Body of pancreas (tissue), 4 donors: ENCODE measurements at regions not wholly inside any gene's neighbourhood (a gene's known extent, or its start where the extent isn't known, plus 50 kb on each side); places are given as distances from the start of the nearest gene placed in this dataset.
"Not testable (repeated sequence)": the region's sequence is repeated elsewhere in the genome, so short reads cannot be mapped to it uniquely, and the experiment has no call there.

Experiments
- ATAC-seq: fragments of 150-250 bp; one replicate; pipeline ENCODE4 v1.9.1; 2016
- DNase-seq, 4 donors: peaks; one replicate each; pipeline ENCODE4 v3.0.0-alpha.2; 2019
- H3K27ac ChIP-seq, 4 donors: fragments of 200-600 bp; sonication (generic); 1 replicate in 3 of 4; 2 replicates in 1 of 4; pipeline versions ENCODE4 v1.5.1 to v1.6.1; 2016 to 2019; ENCODE audit warnings: mild to moderate bottlenecking in 1 of 4, mixed read lengths in 1 of 4, moderate library complexity in 1 of 4
- H3K27me3 ChIP-seq, 2 donors: fragments of 200-600 bp; sonication (generic); one replicate each; pipeline ENCODE4 v1.6.0; 2016; ENCODE audit warnings: mild to moderate bottlenecking in 1 of 2
- H3K36me3 ChIP-seq, 2 donors: fragments of 200-600 bp; sonication (generic); replicated peaks in 1 of 2; 2 replicates each; pipeline ENCODE4 v1.5.1; 2016; ENCODE audit warnings: low read depth in 2 of 2; ENCODE audit not compliant: insufficient read depth in 1 of 2
- H3K4me1 ChIP-seq: fragments of 200-600 bp; sonication (generic); one replicate; pipeline ENCODE4 v1.6.0; 2016
- H3K4me3 ChIP-seq, 2 donors: fragments of 200-600 bp; sonication (generic); 1 replicate in 1 of 2; 2 replicates in 1 of 2; pipeline ENCODE4 v1.5.1; 2016 to 2019
- H3K9me3 ChIP-seq, 3 donors: fragments of 200-600 bp; sonication (generic); 1 replicate in 2 of 3; 2 replicates in 1 of 3; pipeline ENCODE4 v1.5.1; 2016
- CTCF ChIP-seq, 7 experiments: fragments of 450-650 bp in 4 of 7; fragments of 200-600 bp in 3 of 7; sonication (generic) in 3 of 7; IDR thresholded peaks; one replicate each; pipeline ENCODE4 v1.5.1; 2016 to 2019; ENCODE audit warnings: antibody characterized with exemption in 7 of 7
- POLR2A ChIP-seq, 3 donors: fragments of 450-650 bp; IDR thresholded peaks; one replicate each; pipeline ENCODE4 v1.6.1; 2016; ENCODE audit warnings: antibody characterized with exemption in 3 of 3, mild to moderate bottlenecking in 2 of 3
- WGBS, 2 donors: methylation state at CpG; one replicate each; pipeline ENCODE4 v1.1.5; 2017; 5-methylcytosine and 5-hydroxymethylcytosine counted together
- intact Hi-C: fragments of 100-400 bp; cut with DNase I; formaldehyde crosslinking; loops from one replicate; pipeline ENCODE4 v1.15.1; 2023

DNA sequence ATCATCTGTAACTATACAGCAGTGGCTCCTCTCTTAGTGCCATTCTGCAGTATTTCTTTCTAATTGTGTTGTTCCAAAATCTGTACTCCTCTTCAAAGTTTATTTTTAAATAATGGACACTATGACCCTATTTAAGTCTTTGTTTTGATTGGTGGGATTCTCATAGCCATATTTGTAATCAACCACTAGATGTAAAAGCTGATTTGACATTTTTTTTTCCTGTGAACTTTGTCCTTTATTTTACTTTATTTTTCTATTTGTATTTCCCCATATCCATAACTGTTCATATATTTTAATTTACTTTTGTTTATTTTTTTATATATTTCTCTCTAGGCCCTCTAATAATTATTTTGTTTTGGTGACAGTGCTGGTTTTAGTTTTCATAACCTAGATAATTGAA, 544.4 kb downstream of the KCNJ2 start:
- Histone ChIP-seq H3K27me3 (no peaks in the 10 kb centered on the region), H3K36me3 (no peaks in the 10 kb centered on the region), H3K4me1 (peaks cover 3% of the 10 kb centered on the region), H3K27ac (no peak overlapping the region), H3K4me3 (no peak overlapping the region), H3K9me3 (no peaks in the 10 kb centered on the region)
- intact Hi-C loops: no loop called here
- DNase-seq (no peak), ATAC-seq (no peak)
- no peak for TF ChIP-seq POLR2A (IDR thresholded peaks at IDR 0.05)
- TF ChIP-seq CTCF (IDR thresholded peaks at IDR 0.05): no peak

DNA sequence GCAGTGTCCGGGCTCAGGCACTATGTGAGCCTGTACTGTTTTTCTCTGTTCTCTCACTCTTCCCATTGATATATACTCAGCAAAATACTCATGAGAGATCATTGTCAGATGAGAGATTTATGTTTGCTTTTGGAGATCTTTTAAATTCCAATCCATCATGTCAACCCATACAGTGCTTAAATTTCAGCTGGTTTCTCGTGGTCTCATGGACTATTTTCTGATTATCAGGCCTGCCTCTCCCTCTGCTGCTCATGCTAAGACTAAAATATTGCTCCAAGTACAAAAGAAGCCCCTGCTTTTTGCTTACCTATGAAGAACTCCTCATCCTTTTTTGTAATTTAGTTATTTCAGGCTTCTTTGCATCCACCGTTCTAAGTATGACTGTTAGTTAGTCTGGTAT, 547.2 kb downstream of the KCNJ2 start:
- no peak for ATAC-seq
- Histone ChIP-seq H3K9me3 (no peaks in the 10 kb centered on the region), H3K4me1 (no peaks in the 10 kb centered on the region), H3K27ac (no peak overlapping the region), H3K4me3 (no peak overlapping the region), H3K36me3 (no peaks in the 10 kb centered on the region), H3K27me3 (no peaks in the 10 kb centered on the region)
- intact Hi-C loops: no loop called here
- TF ChIP-seq CTCF (IDR thresholded peaks at IDR 0.05) (no peak), POLR2A (IDR thresholded peaks at IDR 0.05) (no peak)
- WGBS, 2 donors: 74 to 75% methylated on average over 3 of the region's 3 CpGs
- no peak for DNase-seq

DNA sequence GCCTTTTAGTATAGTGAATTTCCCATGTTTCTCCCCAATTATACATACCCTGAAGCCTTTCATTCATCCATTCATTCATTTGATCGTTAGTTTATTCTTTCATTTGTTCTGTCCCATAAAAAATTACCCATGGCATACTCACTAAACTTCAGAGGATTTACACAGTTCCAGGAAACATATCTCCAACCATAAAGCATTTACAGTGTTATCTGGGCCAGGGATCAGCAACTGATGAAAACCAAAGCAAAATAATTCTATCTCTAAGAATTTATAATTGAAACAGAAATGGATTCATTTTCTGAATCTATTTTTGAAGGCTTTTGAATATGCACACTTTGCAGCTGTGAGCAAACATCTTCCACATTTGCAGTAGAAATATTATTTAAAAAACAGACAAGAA, 547.7 kb downstream of the KCNJ2 start:
- no peak for DNase-seq
- ATAC-seq: no peak
- no peaks in the 10 kb centered on the region for H3K4me1 ChIP-seq
- H3K36me3 ChIP-seq: no peaks in the 10 kb centered on the region
- H3K9me3 ChIP-seq: no peaks in the 10 kb centered on the region
- WGBS, 2 donors: 55 to 64% methylated on average over 1 of the region's 1 CpG
- no peak for TF ChIP-seq CTCF (IDR thresholded peaks at IDR 0.05)
- no peak for TF ChIP-seq POLR2A (IDR thresholded peaks at IDR 0.05)
- H3K27ac ChIP-seq: no peak overlapping the region
- intact Hi-C loops: no loop called here
- no peaks in the 10 kb centered on the region for H3K27me3 ChIP-seq
- H3K4me3 ChIP-seq: no peak overlapping the region

GRCh38 chr17:70736375-70736957, 567.1 kb downstream of the KCNJ2 start:
- DNase-seq (no peak), ATAC-seq (no peak)
- H3K4me3 ChIP-seq: no peak overlapping the region
- no peaks in the 10 kb centered on the region for H3K36me3 ChIP-seq
- intact Hi-C loops: no loop called here
- TF ChIP-seq CTCF (IDR thresholded peaks at IDR 0.05) (no peak), POLR2A (IDR thresholded peaks at IDR 0.05) (no peak)
- H3K4me1 ChIP-seq: no peaks in the 10 kb centered on the region
- no peak overlapping the region for H3K27ac ChIP-seq
- no peaks in the 10 kb centered on the region for H3K9me3 ChIP-seq
- WGBS, 2 donors: 75 to 83% methylated on average over 4 of the region's 4 CpGs
- no peaks in the 10 kb centered on the region for H3K27me3 ChIP-seq

GRCh38 chr17:70739065-70739464, 569.7 kb downstream of the KCNJ2 start:
- no peaks in the 10 kb centered on the region for H3K36me3 ChIP-seq
- DNase-seq (no peak), ATAC-seq (no peak)
- TF ChIP-seq POLR2A (IDR thresholded peaks at IDR 0.05): no peak
- TF ChIP-seq CTCF (IDR thresholded peaks at IDR 0.05): no peak
- no peaks in the 10 kb centered on the region for H3K9me3 ChIP-seq
- H3K4me1 ChIP-seq: no peaks in the 10 kb centered on the region
- 41 to 43% methylated on average over 2 of the region's 2 CpGs for WGBS, 2 donors
- intact Hi-C loops: no loop called here
- no peak overlapping the region for H3K27ac ChIP-seq
- H3K4me3 ChIP-seq: no peak overlapping the region
- no peaks in the 10 kb centered on the region for H3K27me3 ChIP-seq

- DNase-seq, H3K27me3 ChIP-seq, H3K36me3 ChIP-seq, ATAC-seq, H3K9me3 ChIP-seq, intact Hi-C loops, H3K4me3 ChIP-seq, H3K4me1 ChIP-seq, H3K27ac ChIP-seq: not testable (repeated sequence)
- WGBS, 2 donors: 95 to 97% methylated on average over 1 of the region's 1 CpG
Measured at GRCh38 chr17:70746574-70746973, 577.2 kb downstream of the KCNJ2 start.
